Ishikawa (cell line): ENCODE measurements at regions not wholly inside any gene's neighbourhood (a gene's known extent, or its start where the extent isn't known, plus 50 kb on each side); places are given as distances from the start of the nearest gene placed in this dataset.

Source experiments
- CEBPB ChIP-seq: IDR thresholded peaks from 2 replicates; pipeline ENCODE4 v1.6.1; 2012
- CREB1 ChIP-seq: IDR thresholded peaks from 2 replicates; pipeline ENCODE4 v1.6.1; 2012; ENCODE audit warnings: low read depth
- EGR1 ChIP-seq: IDR thresholded peaks from 2 replicates; pipeline ENCODE4 v1.6.1; 2012
- EP300 ChIP-seq: IDR thresholded peaks from 2 replicates; pipeline ENCODE4 v1.6.1; 2012; ENCODE audit warnings: borderline replicate concordance
- FOXM1 ChIP-seq: IDR thresholded peaks from 2 replicates; pipeline ENCODE4 v1.6.1; 2012; ENCODE audit warnings: low read depth, borderline replicate concordance
- MAX ChIP-seq: IDR thresholded peaks from 2 replicates; pipeline ENCODE4 v1.6.1; 2012
- NFIC ChIP-seq: IDR thresholded peaks from 2 replicates; pipeline ENCODE4 v1.6.1; 2012
- RAD21 ChIP-seq: IDR thresholded peaks from 2 replicates; pipeline ENCODE4 v1.6.1; 2012; ENCODE audit warnings: low read depth
- REST ChIP-seq: IDR thresholded peaks from 2 replicates; pipeline ENCODE4 v1.6.1; 2012; ENCODE audit warnings: low read depth, mild to moderate bottlenecking
- TAF1 ChIP-seq: IDR thresholded peaks from 2 replicates; pipeline ENCODE4 v1.6.1; 2012; ENCODE audit warnings: low read depth, mild to moderate bottlenecking
- TCF12 ChIP-seq: IDR thresholded peaks from 2 replicates; pipeline ENCODE4 v1.6.1; 2012; ENCODE audit warnings: low read depth
- TEAD4 ChIP-seq: IDR thresholded peaks from 2 replicates; pipeline ENCODE4 v1.6.1; 2012
- USF1 ChIP-seq: IDR thresholded peaks from 2 replicates; pipeline ENCODE4 v1.6.1; 2012
- YY1 ChIP-seq: IDR thresholded peaks from 2 replicates; pipeline ENCODE4 v1.6.1; 2012; ENCODE audit warnings: low read depth
- ZBTB7A ChIP-seq: IDR thresholded peaks from 2 replicates; pipeline ENCODE4 v1.6.1; 2012; ENCODE audit warnings: low read depth

- TF ChIP-seq CEBPB (no peak), EP300 (no peak), MAX (no peak), ZBTB7A (no peak), YY1 (no peak), TEAD4 (no peak), NFIC (no peak), CREB1 (no peak), REST (no peak)
Measured at GRCh38 chr3:66154444-66154861, 66.3 kb upstream of the SLC25A26 start.

GRCh38 chr3:66153481-66154443 is 67.0 kb upstream of the SLC25A26 start:
- TF ChIP-seq MAX (no peak), RAD21 (no peak), CEBPB (no peak), CREB1 (no peak), FOXM1 (no peak), TEAD4 (no peak), ZBTB7A (no peak), YY1 (no peak), REST (no peak), EP300 (no peak), EGR1 (no peak), TAF1 (no peak), USF1 (no peak), TCF12 (no peak), NFIC (no peak)

- TF ChIP-seq YY1 (no peak), TCF12 (no peak), EP300 (no peak), CREB1 (no peak), ZBTB7A (no peak), EGR1 (no peak), MAX (no peak), USF1 (no peak), TEAD4 (no peak), NFIC (no peak), TAF1 (no peak)
Measured at GRCh38 chr3:66152336-66152735, 68.5 kb upstream of the SLC25A26 start.

GRCh38 chr3:66150977-66151376 is 69.8 kb upstream of the SLC25A26 start:
- TF ChIP-seq RAD21 (no peak), ZBTB7A (no peak), EP300 (no peak), FOXM1 (no peak), MAX (no peak), EGR1 (no peak), CEBPB (no peak), TAF1 (no peak), TEAD4 (no peak), YY1 (no peak), NFIC (no peak), CREB1 (no peak), TCF12 (no peak), USF1 (no peak)

- TF ChIP-seq EGR1 (no peak), MAX (no peak), YY1 (no peak), TAF1 (no peak), TCF12 (no peak)
Measured at GRCh38 chr3:66149269-66149668, 71.5 kb upstream of the SLC25A26 start.
